KMS-11 (cell line): ENCODE measurements at regions not wholly inside any gene's neighbourhood (a gene's known extent, or its start where the extent isn't known, plus 50 kb on each side); places are given as distances from the start of the nearest gene placed in this dataset.
"Not testable (repeated sequence)": the region's sequence is repeated elsewhere in the genome, so short reads cannot be mapped to it uniquely, and the experiment has no call there.

Experiments used
- H2AFZ ChIP-seq: fragments of 200-600 bp; sonication (generic); 2 replicates; pipeline ENCODE4 v1.6.1; 2016; ENCODE audit warnings: antibody characterized with exemption, mixed run types, low read depth
- H3K27ac ChIP-seq: fragments of 200-600 bp; sonication (generic); 2 replicates; pipeline ENCODE4 v1.6.1; 2016; ENCODE audit warnings: mild to moderate bottlenecking, mixed run types
- H3K27me3 ChIP-seq: fragments of 200-600 bp; sonication (generic); 2 replicates; pipeline ENCODE4 v1.6.1; 2017; ENCODE audit warnings: mild to moderate bottlenecking, low read depth, mixed run types, moderate library complexity; ENCODE audit not compliant: insufficient read depth
- H3K36me3 ChIP-seq: fragments of 200-600 bp; sonication (generic); 2 replicates; pipeline ENCODE4 v1.6.1; 2017; ENCODE audit warnings: mild to moderate bottlenecking, mixed run types; ENCODE audit not compliant: insufficient read depth
- H3K4me1 ChIP-seq: fragments of 200-600 bp; sonication (generic); 2 replicates; pipeline ENCODE4 v1.6.1; 2016; ENCODE audit warnings: mild to moderate bottlenecking, low read depth, mixed run types; ENCODE audit not compliant: poor library complexity, severe bottlenecking
- H3K4me2 ChIP-seq: fragments of 200-600 bp; sonication (generic); 2 replicates; pipeline ENCODE4 v1.7.0; 2016; ENCODE audit warnings: mild to moderate bottlenecking, mixed run types
- H3K4me3 ChIP-seq: fragments of 200-600 bp; sonication (generic); IDR thresholded peaks from 2 replicates; pipeline ENCODE4 v1.6.1; 2017; ENCODE audit warnings: low read depth, low read length, mixed read lengths; ENCODE audit not compliant: insufficient read depth
- H3K79me2 ChIP-seq: fragments of 200-600 bp; sonication (generic); 2 replicates; pipeline ENCODE4 v1.6.1; 2016; ENCODE audit warnings: low read depth, mixed run types; ENCODE audit not compliant: insufficient read depth
- H3K9ac ChIP-seq: fragments of 200-600 bp; sonication (generic); 2 replicates; pipeline ENCODE4 v1.6.1; 2016; ENCODE audit warnings: mild to moderate bottlenecking, mixed run types
- H4K20me1 ChIP-seq: fragments of 200-600 bp; sonication (generic); 2 replicates; pipeline ENCODE4 v1.6.1; 2016; ENCODE audit warnings: mild to moderate bottlenecking, mixed run types; ENCODE audit not compliant: insufficient read depth
- TF ChIP-seq, protein P1 (sequence below): fragments of 200-600 bp; sonication (generic); conservative IDR thresholded peaks from 2 replicates; pipeline ENCODE4 v1.6.1; 2017; ENCODE audit warnings: low read depth, mild to moderate bottlenecking, antibody characterized with exemption, low read length, moderate library complexity, mixed read lengths

DNA sequence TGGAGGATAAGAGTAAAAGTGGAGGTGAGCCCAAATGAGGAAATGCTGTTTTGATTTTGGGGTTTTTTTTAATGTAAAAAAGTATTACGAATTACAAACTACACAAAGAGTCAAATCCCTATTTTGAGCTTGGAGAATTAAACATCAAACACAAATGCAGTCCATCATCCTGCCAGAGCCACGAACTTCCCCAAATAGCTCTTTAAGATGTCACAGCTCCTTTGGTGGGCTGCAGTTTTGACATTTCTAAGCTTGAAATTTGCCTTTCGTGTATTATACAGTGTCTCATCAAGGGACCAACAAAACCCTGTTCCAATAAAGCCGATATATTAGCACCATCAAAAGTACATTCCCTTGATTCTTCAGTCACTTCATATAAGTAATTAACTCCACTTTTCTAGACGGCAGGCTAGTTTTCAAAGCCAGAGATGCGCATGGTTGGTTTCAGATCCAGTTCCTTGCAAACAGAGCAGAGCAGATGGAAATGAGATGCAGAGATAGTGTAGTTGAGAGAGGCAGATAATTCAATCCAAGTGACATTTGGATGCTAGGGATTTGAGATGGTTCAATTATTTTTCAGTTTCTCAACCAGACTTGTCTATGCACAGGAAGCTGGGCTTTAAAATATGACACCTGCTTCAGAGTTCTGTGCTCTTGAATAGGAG lies 580.9 kb downstream of the EDEM1 start:
- H3K27ac ChIP-seq: no peak overlapping the region
- no peaks in the 10 kb centered on the region for H3K36me3 ChIP-seq
- H3K79me2 ChIP-seq: no peaks in the 10 kb centered on the region
- H4K20me1 ChIP-seq: no peaks in the 10 kb centered on the region
- no peak overlapping the region for H3K4me2 ChIP-seq
- no peaks in the 10 kb centered on the region for H3K4me1 ChIP-seq
- H2AFZ ChIP-seq: no peak overlapping the region
- H3K27me3 ChIP-seq: no peaks in the 10 kb centered on the region
- TF ChIP-seq, protein P1, sequence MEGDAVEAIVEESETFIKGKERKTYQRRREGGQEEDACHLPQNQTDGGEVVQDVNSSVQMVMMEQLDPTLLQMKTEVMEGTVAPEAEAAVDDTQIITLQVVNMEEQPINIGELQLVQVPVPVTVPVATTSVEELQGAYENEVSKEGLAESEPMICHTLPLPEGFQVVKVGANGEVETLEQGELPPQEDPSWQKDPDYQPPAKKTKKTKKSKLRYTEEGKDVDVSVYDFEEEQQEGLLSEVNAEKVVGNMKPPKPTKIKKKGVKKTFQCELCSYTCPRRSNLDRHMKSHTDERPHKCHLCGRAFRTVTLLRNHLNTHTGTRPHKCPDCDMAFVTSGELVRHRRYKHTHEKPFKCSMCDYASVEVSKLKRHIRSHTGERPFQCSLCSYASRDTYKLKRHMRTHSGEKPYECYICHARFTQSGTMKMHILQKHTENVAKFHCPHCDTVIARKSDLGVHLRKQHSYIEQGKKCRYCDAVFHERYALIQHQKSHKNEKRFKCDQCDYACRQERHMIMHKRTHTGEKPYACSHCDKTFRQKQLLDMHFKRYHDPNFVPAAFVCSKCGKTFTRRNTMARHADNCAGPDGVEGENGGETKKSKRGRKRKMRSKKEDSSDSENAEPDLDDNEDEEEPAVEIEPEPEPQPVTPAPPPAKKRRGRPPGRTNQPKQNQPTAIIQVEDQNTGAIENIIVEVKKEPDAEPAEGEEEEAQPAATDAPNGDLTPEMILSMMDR: no peak
- H3K4me3 ChIP-seq: no peak overlapping the region
- H3K9ac ChIP-seq: no peak overlapping the region

DNA sequence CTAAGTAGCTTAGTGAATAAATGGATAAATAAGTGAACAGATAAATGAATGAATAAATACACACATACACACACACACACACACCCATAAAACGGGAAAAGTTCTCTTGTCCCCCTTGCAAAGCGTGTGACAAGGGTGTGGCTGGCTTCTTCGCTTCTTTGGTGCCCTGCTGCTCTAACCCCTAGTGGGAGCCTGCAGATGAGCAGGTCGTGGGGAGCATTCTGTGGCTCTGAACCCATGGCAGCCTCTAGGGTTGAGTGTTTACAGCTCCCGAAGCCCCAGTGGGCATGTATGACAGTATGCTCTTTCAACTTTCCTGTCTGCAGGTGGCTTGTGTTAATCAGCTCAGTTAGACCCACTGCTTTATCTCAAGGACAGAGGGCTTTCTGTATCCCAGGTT lies 582.3 kb downstream of the EDEM1 start:
- H3K9ac ChIP-seq: no peak overlapping the region
- H3K36me3 ChIP-seq: no peaks in the 10 kb centered on the region
- no peak overlapping the region for H3K27ac ChIP-seq
- no peaks in the 10 kb centered on the region for H3K27me3 ChIP-seq
- no peak overlapping the region for H3K4me3 ChIP-seq
- no peaks in the 10 kb centered on the region for H3K4me1 ChIP-seq
- no peaks in the 10 kb centered on the region for H3K79me2 ChIP-seq
- H3K4me2 ChIP-seq: no peak overlapping the region
- TF ChIP-seq, protein P1: no peak
- H4K20me1 ChIP-seq: no peaks in the 10 kb centered on the region
- no peak overlapping the region for H2AFZ ChIP-seq

DNA sequence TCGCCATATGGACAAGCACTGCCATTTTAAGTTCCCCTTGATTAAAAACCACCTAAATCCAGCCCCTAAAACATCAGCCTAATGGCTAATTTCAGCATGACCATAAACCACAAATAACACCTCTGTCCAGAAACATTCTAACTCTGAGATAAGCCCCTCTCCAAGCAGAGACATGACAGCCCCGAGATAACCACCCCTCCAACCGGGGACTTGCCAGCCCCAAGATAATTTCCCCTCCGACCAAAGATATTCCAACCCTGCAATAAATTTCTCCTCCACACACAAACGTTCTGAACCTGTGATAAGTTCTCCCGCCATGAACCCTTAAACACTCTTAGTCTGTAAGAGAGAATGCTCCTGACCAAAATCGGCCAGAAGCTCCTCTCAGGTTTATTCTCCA lies 586.8 kb downstream of the EDEM1 start:
- no peak overlapping the region for H3K27ac ChIP-seq
- no peak overlapping the region for H3K4me2 ChIP-seq
- H3K9ac ChIP-seq: no peak overlapping the region
- TF ChIP-seq, protein P1: no peak
- no peaks in the 10 kb centered on the region for H3K27me3 ChIP-seq
- no peaks in the 10 kb centered on the region for H4K20me1 ChIP-seq
- H3K36me3 ChIP-seq: no peaks in the 10 kb centered on the region
- H3K4me1 ChIP-seq: no peaks in the 10 kb centered on the region
- H3K79me2 ChIP-seq: no peaks in the 10 kb centered on the region
- H2AFZ ChIP-seq: no peak overlapping the region
- H3K4me3 ChIP-seq: no peak overlapping the region

DNA sequence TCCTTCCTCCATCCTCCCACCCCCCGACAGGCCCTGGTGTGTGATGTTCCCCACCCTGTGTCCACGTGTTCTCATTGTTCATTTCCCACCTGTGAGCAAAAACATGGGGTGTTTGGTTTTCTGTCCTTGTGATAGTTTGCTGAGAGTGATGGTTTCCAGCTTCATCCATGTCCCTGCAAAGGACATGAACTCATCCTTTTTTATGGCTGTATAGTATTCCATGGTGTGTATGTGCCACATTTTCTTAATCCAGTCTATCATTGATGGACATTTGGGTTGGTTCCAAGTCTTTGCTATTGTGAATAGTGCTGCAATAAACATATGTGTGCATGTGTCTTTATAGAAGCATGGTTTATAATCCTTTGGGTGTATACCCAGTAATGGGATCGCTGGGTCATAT lies 587.6 kb downstream of the EDEM1 start:
- not testable (repeated sequence) for H3K9ac ChIP-seq, H3K4me3 ChIP-seq

DNA sequence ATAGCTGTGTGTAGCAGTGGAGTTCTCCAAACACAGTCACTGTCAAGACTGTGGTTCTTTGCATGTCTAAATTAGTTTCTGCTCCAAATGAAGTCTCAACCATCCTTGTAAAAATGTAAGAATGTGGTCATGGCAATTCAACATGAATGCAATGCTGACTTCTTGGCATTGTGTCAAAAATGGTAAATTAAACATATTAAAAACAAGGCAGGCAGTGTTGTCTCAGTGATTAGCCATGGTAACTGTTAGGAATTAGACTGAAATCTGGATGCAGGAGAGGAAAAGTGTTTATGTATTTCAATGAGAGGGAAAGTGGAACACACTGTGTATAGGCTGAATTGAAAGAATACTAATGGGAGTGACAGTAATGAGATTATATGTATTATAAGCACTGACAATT lies 597.2 kb downstream of the EDEM1 start:
- H3K4me2 ChIP-seq: no peak overlapping the region
- H2AFZ ChIP-seq: no peak overlapping the region
- TF ChIP-seq, protein P1: no peak
- no peak overlapping the region for H3K4me3 ChIP-seq
- no peaks in the 10 kb centered on the region for H3K27me3 ChIP-seq
- H4K20me1 ChIP-seq: no peaks in the 10 kb centered on the region
- no peak overlapping the region for H3K9ac ChIP-seq
- no peak overlapping the region for H3K27ac ChIP-seq
- H3K36me3 ChIP-seq: no peaks in the 10 kb centered on the region
- H3K4me1 ChIP-seq: no peaks in the 10 kb centered on the region
- H3K79me2 ChIP-seq: no peaks in the 10 kb centered on the region

More for the DNA sequence above, 587.6 kb downstream of the EDEM1 start:
- H3K4me1 ChIP-seq, H3K79me2 ChIP-seq, H3K27me3 ChIP-seq, H3K36me3 ChIP-seq, H4K20me1 ChIP-seq, H2AFZ ChIP-seq, H3K27ac ChIP-seq, H3K4me2 ChIP-seq: not testable (repeated sequence)
